Endodermal cell (in vitro differentiated cells): ENCODE measurements at regions not wholly inside any gene's neighbourhood (a gene's known extent, or its start where the extent isn't known, plus 50 kb on each side); places are given as distances from the start of the nearest gene placed in this dataset.

Experiments used
- DNase-seq: peaks from one replicate; pipeline ENCODE4 v3.0.0-alpha.2; 2017
- H3K27ac ChIP-seq: 2 replicates; pipeline ENCODE4 v1.5.1; 2013; ENCODE audit warnings: mild to moderate bottlenecking, low read depth, low read length, moderate library complexity
- H3K27me3 ChIP-seq: 2 replicates; pipeline ENCODE4 v1.6.1; 2013; ENCODE audit warnings: mild to moderate bottlenecking, low read length, moderate library complexity; ENCODE audit not compliant: insufficient read depth, control insufficient read depth, poor library complexity, severe bottlenecking
- H3K36me3 ChIP-seq: 2 replicates; pipeline ENCODE4 v1.7.0; 2013; ENCODE audit warnings: mild to moderate bottlenecking, low read length, moderate library complexity; ENCODE audit not compliant: control insufficient read depth, insufficient read depth
- H3K4me1 ChIP-seq: one replicate; pipeline ENCODE4 v1.7.0; 2013; ENCODE audit warnings: low read length; ENCODE audit not compliant: control insufficient read depth, insufficient read depth
- H3K4me3 ChIP-seq: 2 replicates; pipeline ENCODE4 v1.5.1; 2013; ENCODE audit warnings: mild to moderate bottlenecking, low read length, moderate library complexity
- H3K9ac ChIP-seq: 2 replicates; pipeline ENCODE4 v1.6.1; 2013; ENCODE audit warnings: mild to moderate bottlenecking, low read length, moderate library complexity; ENCODE audit not compliant: poor library complexity, severe bottlenecking; ENCODE audit errors: extremely low read depth
- H3K9me3 ChIP-seq: 2 replicates; pipeline ENCODE4 v1.6.1; 2013; ENCODE audit warnings: mild to moderate bottlenecking, low read length, moderate library complexity; ENCODE audit not compliant: control insufficient read depth
- H3K27ac Mint-ChIP-seq: 2 replicates; pipeline ENCODE4 v1.8.0; 2020; ENCODE audit warnings: mixed read lengths
- H3K27me3 Mint-ChIP-seq: 2 replicates; pipeline ENCODE4 v1.8.0; 2021; ENCODE audit warnings: mild to moderate bottlenecking, mixed read lengths; ENCODE audit not compliant: insufficient read depth
- H3K36me3 Mint-ChIP-seq: 2 replicates; pipeline ENCODE4 v1.8.0; 2020; ENCODE audit warnings: low read depth, mixed read lengths
- H3K4me1 Mint-ChIP-seq: 2 replicates; pipeline ENCODE4 v1.8.0; 2020; ENCODE audit warnings: mixed read lengths
- H3K4me3 Mint-ChIP-seq: 2 replicates; pipeline ENCODE4 v1.8.0; 2020; ENCODE audit warnings: mild to moderate bottlenecking, moderate library complexity, mixed read lengths
- H3K9me3 Mint-ChIP-seq: 2 replicates; pipeline ENCODE4 v1.8.0; 2020; ENCODE audit warnings: mild to moderate bottlenecking, mixed read lengths
- WGBS, 2 experiments: methylation state at CpG; one replicate each; pipeline versions ENCODE4 v1.1.5 to v1.1.7; 2013; ENCODE audit warnings: missing lambda C conversion rate in 2 of 2, mixed read lengths in 1 of 2; ENCODE audit not compliant: insufficient coverage in 1 of 2, insufficient read length in 1 of 2; 5-methylcytosine and 5-hydroxymethylcytosine counted together
- TF ChIP-seq, protein P1 (sequence below): fragments of 200-600 bp; sonication (generic); conservative IDR thresholded peaks from 2 replicates; pipeline ENCODE4 v1.5.0; 2021; ENCODE audit warnings: antibody characterized with exemption, mild to moderate bottlenecking

DNA sequence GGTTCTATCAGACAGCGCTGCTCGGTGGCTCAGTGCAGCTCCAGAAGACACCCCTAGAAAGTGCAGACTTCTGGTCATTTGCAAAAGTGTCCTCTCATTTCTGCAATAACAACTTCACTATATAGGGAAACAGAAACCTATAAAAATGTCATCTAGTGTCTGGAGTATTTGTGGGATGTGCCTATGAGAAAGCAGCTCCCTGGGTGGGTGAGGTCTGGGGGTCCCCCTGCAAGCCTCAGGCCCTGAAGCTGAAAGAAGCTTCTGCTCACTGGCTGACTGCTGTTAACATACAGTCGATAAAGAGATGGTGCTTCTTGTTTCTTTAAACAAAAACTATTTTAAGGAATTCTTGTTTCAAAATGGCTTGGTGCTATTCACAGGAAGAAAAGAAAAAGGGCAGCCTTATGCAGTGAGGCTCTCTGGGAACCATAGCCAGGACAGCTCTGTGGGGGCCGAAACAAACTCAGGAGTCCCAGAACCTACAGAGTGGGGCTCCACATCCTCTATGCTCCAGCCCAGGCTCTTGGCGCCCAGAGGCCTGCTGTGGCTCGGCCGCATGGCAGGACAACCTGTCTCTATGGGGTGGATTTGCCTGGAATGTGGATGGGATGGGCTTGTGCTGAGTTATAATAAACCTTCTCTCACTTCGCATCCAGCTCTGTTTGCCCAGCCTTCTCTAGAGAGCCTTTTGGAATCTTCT, 109.7 kb downstream of the BANF2 start:
- Mint-ChIP-seq H3K36me3 (no peaks in the 10 kb centered on the region), H3K4me1 (no peaks in the 10 kb centered on the region), H3K27ac (no peak overlapping the region), H3K9me3 (no peaks in the 10 kb centered on the region), H3K27me3 (no peaks in the 10 kb centered on the region), H3K4me3 (no peak overlapping the region)
- Histone ChIP-seq H3K9me3 (no peaks in the 10 kb centered on the region), H3K27ac (no peak overlapping the region), H3K36me3 (no peaks in the 10 kb centered on the region), H3K9ac (no peak overlapping the region), H3K4me3 (no peak overlapping the region), H3K4me1 (no peaks in the 10 kb centered on the region), H3K27me3 (no peaks in the 10 kb centered on the region)
- TF ChIP-seq, protein P1, sequence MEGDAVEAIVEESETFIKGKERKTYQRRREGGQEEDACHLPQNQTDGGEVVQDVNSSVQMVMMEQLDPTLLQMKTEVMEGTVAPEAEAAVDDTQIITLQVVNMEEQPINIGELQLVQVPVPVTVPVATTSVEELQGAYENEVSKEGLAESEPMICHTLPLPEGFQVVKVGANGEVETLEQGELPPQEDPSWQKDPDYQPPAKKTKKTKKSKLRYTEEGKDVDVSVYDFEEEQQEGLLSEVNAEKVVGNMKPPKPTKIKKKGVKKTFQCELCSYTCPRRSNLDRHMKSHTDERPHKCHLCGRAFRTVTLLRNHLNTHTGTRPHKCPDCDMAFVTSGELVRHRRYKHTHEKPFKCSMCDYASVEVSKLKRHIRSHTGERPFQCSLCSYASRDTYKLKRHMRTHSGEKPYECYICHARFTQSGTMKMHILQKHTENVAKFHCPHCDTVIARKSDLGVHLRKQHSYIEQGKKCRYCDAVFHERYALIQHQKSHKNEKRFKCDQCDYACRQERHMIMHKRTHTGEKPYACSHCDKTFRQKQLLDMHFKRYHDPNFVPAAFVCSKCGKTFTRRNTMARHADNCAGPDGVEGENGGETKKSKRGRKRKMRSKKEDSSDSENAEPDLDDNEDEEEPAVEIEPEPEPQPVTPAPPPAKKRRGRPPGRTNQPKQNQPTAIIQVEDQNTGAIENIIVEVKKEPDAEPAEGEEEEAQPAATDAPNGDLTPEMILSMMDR = no peak
- no peak for DNase-seq
- 80 to 100% methylated on average over 1 to 8 of the region's 8 CpGs for WGBS, 2 experiments

DNA sequence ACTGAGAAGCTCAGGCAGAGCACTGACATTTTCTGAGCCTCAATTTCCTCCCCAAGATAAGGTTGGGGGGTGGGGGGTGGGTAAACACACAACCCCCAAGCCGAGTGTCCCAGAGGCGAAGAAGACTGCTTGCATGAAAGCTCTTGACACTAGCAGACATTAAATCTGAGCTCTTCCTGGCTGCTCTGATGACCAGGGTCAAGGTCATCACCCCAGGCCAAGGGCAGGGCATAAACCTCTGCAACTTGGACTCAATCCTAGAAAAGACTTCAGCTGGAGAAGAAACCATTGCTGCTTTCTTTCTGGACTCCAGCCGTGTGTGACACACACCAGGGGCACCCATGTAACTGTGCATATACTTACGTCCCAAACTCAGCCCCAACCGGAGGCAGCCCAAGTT, 109.0 kb downstream of the BANF2 start:
- Mint-ChIP-seq H3K4me3 (no peak overlapping the region), H3K36me3 (no peaks in the 10 kb centered on the region), H3K27me3 (no peaks in the 10 kb centered on the region), H3K9me3 (no peaks in the 10 kb centered on the region), H3K4me1 (no peaks in the 10 kb centered on the region), H3K27ac (no peak overlapping the region)
- H3K36me3 ChIP-seq = no peaks in the 10 kb centered on the region
- H3K27me3 ChIP-seq = no peaks in the 10 kb centered on the region
- no peak overlapping the region for H3K27ac ChIP-seq
- H3K4me3 ChIP-seq = no peak overlapping the region
- no peaks in the 10 kb centered on the region for H3K4me1 ChIP-seq
- H3K9me3 ChIP-seq = no peaks in the 10 kb centered on the region
- no peak overlapping the region for H3K9ac ChIP-seq
- 91% methylated on average over 5 of the region's 5 CpGs; no CpG with 5 or more reads in 1 of the 2 experiments for WGBS, 2 experiments
- TF ChIP-seq, protein P1 = no peak
- DNase-seq = no peak

DNA sequence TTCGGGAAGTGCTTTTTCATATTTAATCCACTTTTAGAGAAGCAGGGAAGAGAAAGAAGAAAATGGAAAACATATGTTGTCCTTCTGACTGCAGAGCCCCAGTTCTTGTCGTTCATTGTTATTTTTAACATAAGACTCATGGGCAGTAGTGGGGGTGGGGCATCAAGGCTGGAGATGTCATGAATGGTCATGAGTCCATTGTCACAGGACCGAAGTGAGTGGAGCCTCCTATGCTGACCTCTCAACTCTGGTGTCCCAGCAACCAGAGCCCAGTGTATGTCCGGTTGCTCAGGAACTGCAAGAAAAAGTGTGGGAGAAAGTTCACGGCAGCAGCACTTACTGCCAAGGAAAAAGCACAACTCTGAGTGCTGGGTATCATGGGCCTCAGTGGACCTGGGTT, 108.6 kb downstream of the BANF2 start:
- 74 to 89% methylated on average over 4 to 5 of the region's 5 CpGs for WGBS, 2 experiments
- Histone ChIP-seq H3K36me3 (no peaks in the 10 kb centered on the region), H3K4me3 (no peak overlapping the region), H3K9me3 (no peaks in the 10 kb centered on the region), H3K4me1 (no peaks in the 10 kb centered on the region), H3K9ac (no peak overlapping the region), H3K27me3 (no peaks in the 10 kb centered on the region), H3K27ac (no peak overlapping the region)
- Mint-ChIP-seq H3K4me3 (no peak overlapping the region), H3K27me3 (no peaks in the 10 kb centered on the region), H3K27ac (no peak overlapping the region), H3K4me1 (no peaks in the 10 kb centered on the region), H3K36me3 (no peaks in the 10 kb centered on the region), H3K9me3 (no peaks in the 10 kb centered on the region)
- no peak for DNase-seq
- TF ChIP-seq, protein P1 = no peak
